ENCODE measurements at regions not wholly inside any gene's neighbourhood (a gene's known extent, or its start where the extent isn't known, plus 50 kb on each side); places are given as distances from the start of the nearest gene placed in this dataset.
"Not testable (repeated sequence)": the region's sequence is repeated elsewhere in the genome, so short reads cannot be mapped to it uniquely, and the experiment has no call there.

DNA sequence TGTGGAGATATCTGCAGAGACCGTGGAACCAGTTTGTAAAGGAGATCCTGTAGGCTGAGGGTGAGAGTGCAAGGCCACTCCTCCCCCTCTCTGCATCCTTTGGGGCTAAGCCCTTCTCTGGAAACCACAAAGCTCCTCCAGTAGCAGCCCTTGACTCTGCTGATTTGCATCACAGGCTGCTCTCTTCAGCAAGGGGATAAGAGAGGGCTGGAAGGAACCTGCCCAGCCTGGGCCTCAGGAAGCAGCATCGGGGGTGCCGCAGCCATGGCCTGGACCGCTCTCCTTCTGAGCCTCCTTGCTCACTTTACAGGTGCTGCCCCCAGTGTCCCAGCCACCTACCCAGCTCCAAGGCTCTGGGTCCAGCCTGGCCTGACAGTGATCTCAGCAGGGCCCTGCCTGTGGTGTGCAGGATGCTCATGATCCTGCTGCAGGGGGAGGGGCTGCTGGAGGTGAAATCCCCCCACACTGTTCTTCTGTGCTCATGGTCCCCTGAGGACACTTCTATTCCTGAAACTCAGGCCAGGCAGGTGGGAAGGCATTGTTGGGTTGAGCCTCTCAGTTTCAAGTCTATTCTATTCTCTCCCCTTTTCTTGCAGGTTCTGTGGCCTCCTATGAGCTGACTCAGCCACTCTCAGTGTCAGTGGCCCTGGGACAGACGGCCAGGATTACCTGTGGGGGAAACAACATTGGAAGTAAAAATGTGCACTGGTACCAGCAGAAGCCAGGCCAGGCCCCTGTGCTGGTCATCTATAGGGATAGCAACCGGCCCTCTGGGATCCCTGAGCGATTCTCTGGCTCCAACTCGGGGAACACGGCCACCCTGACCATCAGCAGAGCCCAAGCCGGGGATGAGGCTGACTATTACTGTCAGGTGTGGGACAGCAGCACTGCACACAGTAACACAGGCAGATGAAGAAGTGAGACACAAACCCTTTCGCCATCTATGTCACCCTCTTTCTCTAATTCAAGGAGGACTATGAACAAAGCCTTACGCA is 68.5 kb upstream of the IGLL5 start:
- no peak for TF ChIP-seq CTCF (conservative IDR thresholded peaks at IDR 0.05; ENCODE audit: low read depth, low read length)
- no peak for DNase-seq (ENCODE audit: low read depth)
- no peak overlapping the region for H3K4me3 ChIP-seq (ENCODE audit: low read depth, low read length)

DNA sequence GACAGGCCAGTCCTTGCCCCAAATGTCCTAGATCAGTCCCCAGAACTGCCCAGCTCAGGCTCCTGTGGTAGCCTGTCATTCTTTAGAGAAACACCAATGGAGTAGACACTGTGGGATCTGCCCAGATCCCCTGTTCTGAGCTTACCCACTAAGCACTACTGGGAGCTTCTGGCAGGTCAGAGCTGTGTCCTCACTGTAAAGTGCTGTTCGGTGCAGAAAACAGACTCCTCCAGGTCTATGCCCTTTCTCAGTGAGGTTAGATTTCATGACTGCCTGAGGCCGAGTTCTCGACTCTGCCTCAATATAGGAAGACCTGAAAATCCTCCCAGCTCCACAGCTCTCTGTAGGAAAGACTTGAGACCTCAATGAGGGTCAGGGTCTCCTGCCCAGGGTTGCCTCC is 67.5 kb upstream of the IGLL5 start:
- no peak for TF ChIP-seq CTCF (conservative IDR thresholded peaks at IDR 0.05; ENCODE audit: low read depth, low read length)
- DNase-seq (ENCODE audit: low read depth), result no peak
- no peak overlapping the region for H3K4me3 ChIP-seq (ENCODE audit: low read depth, low read length)

DNA sequence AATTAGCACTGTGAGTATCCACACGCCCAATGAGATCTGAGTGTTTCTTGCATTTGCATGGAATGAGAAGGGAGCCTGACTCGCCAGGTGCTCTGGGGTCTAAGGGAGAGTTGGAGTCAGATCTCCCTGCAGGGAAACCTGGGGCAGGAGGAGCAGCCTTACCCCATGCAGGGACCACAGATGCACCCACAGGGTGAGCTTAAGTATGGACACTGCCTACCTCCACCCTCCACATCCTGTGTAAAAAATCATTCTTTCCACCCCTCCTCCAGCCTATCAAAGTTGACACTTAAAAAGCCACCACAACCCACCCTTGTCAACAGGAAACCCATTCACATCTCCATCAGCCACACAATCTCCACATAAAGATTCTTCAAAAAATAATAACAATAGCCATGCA is 67.0 kb upstream of the IGLL5 start:
- no peak for TF ChIP-seq CTCF (conservative IDR thresholded peaks at IDR 0.05; ENCODE audit: low read depth, low read length)
- no peak for DNase-seq (ENCODE audit: low read depth)
- no peak overlapping the region for H3K4me3 ChIP-seq (ENCODE audit: low read depth, low read length)

GRCh38 chr22:22821340-22821739 is 66.3 kb upstream of the IGLL5 start:
- TF ChIP-seq CTCF (conservative IDR thresholded peaks at IDR 0.05; ENCODE audit: low read depth, low read length), result no peak
- no peak overlapping the region for H3K4me3 ChIP-seq (ENCODE audit: low read depth, low read length)
- DNase-seq (ENCODE audit: low read depth), result no peak

DNA sequence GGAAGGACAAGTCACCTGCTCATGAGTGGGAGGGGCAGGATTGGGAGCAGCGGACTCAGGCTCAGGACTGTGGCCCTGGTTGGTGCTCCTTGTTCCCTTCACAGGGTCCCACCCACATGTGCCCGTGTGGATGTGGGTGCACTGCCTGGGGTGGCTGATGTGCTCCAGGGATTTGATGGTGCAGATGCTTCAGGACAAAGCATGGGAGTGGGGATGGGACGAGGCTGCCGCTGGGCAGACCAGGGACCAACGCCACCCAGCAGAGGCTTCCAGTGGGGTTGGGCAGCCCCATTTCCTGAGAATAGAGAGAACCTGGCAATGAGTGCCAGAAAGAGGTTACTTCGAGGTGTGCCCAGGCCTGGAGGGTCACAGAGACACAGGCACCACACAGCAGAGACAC is 65.5 kb upstream of the IGLL5 start:
- no peak for TF ChIP-seq CTCF (conservative IDR thresholded peaks at IDR 0.05; ENCODE audit: low read depth, low read length)
- H3K4me3 ChIP-seq (ENCODE audit: low read depth, low read length), result no peak overlapping the region
- DNase-seq (ENCODE audit: low read depth), result no peak

- not testable (repeated sequence) for H3K4me3 ChIP-seq (ENCODE audit: low read depth, low read length); DNase-seq (ENCODE audit: low read depth)
These were observed 65.1 kb upstream of the IGLL5 start for GRCh38 chr22:22822553-22822952.

- no peak for DNase-seq (ENCODE audit: low read depth)
- TF ChIP-seq CTCF (conservative IDR thresholded peaks at IDR 0.05; ENCODE audit: low read depth, low read length), result no peak
- H3K4me3 ChIP-seq (ENCODE audit: low read depth, low read length), result no peak overlapping the region
These were observed 64.3 kb upstream of the IGLL5 start for GRCh38 chr22:22823131-22823810.
